MV-4-11 (cell line): ENCODE measurements at regions not wholly inside any gene's neighbourhood (a gene's known extent, or its start where the extent isn't known, plus 50 kb on each side); places are given as distances from the start of the nearest gene placed in this dataset.

Experiments used
- DNase-seq: peaks from one replicate; lab custom pipeline; 2025; lab: John Stamatoyannopoulos, UW

DNA sequence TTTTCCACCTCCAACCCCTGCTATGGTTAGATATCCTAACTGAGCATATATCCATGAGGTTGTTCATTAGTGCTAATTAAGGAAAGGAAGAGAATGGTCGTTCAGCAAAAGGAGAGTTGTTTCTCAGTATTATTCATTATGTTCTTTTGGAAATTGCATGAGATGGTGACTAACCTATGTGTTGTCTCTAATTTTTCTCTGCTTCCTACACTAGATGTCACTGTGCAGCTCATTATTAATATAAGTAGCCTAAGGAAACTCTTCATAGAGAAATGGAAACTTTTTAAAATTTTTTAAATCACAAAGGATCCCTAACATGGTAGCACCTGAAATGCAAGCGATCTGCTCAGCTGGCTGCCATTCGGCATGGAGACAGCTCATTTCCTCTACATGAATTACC is 67.7 kb upstream of the FAM9A start:
- DNase-seq, result no peak

DNA sequence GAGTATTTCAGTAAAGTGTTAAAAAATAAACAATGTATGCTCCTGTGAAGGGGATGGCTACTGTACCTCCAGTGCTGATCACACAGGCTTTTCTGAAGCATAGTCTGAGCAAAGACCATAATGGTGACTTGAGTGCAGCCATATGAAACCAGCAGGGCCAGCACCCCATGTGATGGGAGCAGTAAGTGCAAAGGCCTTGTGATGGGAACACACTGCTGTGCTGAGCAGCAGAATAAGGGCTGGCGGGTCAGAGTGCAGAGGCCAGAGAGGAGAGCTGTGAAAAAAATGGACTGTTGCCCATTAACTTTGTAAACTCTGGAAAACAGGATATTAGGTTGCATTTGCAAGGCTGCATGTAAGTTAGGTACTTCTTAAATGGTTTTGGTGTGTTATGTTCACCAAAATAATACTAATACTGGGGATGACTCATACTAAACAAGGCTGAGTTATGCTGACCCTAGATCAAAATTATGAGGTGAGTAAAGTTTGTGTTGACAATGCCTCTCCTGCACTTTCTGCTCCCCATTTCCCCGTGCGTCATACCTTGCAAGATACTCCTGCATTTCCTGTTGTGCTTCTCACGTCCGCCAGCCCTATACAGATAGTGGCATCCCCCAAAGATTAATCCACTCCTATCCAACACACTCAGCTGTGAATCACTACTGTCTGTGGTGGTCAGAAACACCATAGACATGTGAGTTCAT is 67.0 kb upstream of the FAM9A start:
- no peak for DNase-seq

DNA sequence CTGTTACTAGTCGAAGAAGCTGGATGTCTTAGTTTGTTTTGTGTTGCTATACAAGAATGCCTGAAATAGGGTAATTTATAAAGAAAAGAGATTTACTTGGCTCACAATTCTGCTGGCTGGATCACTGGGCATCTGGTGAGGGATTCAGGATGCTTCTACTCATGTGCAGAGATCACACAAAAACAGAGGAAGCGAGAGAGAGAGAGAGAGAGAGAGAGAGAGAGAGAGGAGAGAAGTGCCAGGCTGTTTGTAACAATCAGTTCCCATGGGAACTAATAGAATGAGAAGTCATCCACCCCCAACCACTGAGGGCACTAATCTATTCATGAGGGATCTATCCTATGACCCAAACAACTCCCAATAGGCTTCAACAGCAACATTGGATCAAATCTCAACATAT is 66.2 kb upstream of the FAM9A start:
- DNase-seq, result no peak

DNA sequence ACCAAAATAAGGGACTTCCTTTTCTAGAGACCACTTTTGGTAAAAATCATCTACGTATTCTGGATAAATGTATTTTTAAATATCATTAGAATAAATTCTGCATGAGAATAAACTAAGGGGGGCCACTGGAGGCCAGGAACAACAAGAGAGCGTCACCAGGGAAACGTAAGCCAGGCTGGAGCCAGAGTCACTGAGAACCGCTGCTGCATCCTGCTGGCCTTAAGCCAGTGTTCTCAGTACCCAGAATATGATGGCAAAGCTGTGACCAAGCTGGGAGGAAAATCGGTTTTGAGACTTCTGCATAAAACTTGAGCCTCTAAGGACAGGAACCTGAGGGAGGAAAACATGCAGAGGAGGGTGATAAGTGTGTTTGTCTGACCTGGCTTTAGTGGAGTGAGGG is 63.0 kb upstream of the FAM9A start:
- DNase-seq, result no peak

DNA sequence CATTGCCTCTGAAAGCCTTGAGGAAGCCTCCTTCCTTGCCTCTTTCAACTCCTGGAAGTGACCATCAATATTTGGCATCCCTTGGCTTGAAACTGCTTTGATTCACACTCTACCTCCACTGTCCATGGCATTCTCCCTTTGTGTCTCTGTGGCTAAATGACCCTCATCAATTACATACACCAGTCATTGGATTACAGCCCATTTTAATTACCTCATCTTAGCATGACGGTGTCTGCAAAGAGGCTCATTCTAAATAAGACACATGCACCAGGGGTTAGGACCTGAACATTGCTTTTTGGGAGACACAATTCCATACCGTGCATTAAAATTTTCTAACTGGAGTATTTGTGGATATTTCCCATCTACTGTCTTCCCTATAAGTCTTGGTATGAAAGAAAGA is 60.7 kb upstream of the FAM9A start:
- DNase-seq, result no peak

DNA sequence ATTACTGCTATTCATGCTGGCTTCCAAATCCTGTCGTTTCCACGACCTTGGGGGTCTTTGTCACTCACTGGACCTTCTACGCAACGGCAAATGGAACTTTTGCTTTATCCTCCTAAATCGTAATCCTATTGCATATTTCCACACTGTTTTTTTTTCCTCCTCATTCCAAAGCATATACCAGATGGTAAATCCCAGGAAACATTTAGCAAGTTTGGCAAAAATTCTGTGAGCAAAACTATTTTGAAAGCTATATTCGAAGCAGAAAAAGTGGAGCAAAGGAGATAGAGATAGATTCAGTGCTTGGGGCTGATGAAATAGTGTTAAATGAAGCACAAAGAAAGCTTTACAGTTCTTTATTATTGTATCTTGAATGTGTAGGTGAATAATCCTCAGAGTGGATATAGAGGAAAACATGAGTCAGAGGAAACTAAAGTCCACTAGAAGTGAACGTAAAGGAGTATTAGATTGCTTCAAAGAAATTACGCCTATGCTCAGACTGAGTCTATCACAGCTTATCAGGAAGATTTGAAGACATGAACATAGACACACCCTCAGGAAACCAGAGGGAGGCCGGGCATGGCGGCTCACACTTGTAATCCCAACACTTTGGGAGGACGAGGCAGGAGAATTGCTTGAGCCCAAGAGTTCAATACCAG is 50.2 kb upstream of the FAM9A start:
- DNase-seq, result no peak
